GM21737 (cell line): ENCODE measurements at regions not wholly inside any gene's neighbourhood (a gene's known extent, or its start where the extent isn't known, plus 50 kb on each side); places are given as distances from the start of the nearest gene placed in this dataset.

Experiments
- ATAC-seq: cut with Tn5 transposase; IDR thresholded peaks from one replicate; pipeline ENCODE4 v1.9.1; 2021; ENCODE audit warnings: mild to moderate bottlenecking, moderate library complexity; ENCODE audit not compliant: unreplicated experiment

DNA sequence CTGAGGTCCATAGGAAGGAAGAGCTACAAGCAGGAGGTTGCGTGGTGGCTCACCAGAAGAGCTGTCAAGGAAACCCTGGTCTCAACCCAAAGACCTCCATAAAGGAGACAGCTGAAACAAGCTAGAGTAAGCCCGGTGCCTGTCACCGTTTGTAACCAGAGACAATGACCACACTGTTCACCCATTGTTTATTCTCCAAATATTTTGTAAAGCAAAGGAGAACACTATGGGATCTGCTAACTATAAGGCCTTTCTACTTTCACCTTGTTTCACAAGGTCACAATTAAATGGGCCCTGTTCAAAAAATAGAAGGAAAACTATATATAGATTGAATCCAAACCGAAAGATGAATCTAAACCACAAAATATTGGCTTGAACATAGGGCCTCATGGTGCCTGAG lies 128.9 kb upstream of the TPRG1 start:
- ATAC-seq: no peak

- no peak for ATAC-seq
These were observed 122.1 kb upstream of the TPRG1 start for GRCh38 chr3:189049458-189050236.

GRCh38 chr3:189053322-189053721 lies 118.4 kb upstream of the TPRG1 start:
- ATAC-seq: no peak

- no peak for ATAC-seq
These were observed 115.0 kb upstream of the TPRG1 start for GRCh38 chr3:189056646-189057335.

- no peak for ATAC-seq
These were observed 114.4 kb upstream of the TPRG1 start for GRCh38 chr3:189057369-189057768.

DNA sequence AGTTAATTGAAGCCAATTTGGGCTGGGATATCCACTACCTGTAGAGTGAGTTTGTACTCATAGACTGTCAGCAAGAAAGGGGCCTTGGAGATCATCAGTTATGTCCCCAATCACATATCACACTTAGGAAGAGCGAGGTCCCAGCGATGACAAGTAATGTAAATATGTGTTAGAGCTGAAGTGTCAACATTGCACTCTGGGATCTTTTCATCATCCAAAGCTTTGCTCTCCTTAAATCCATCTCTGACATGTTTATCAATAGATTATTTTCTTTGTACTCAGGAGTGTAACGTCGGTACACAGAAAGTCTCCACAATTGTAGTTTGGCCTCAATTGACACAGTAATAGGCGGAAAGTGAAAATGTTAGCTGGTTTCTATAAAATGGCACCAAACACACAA lies 113.7 kb upstream of the TPRG1 start:
- no peak for ATAC-seq

- ATAC-seq: no peak
These were observed 100.8 kb upstream of the TPRG1 start for GRCh38 chr3:189070965-189071364.

GRCh38 chr3:189071446-189071845 lies 100.3 kb upstream of the TPRG1 start:
- no peak for ATAC-seq

- ATAC-seq: no peak
These were observed 95.3 kb upstream of the TPRG1 start for GRCh38 chr3:189076449-189076848.

GRCh38 chr3:189080745-189081144 lies 91.0 kb upstream of the TPRG1 start:
- no peak for ATAC-seq

DNA sequence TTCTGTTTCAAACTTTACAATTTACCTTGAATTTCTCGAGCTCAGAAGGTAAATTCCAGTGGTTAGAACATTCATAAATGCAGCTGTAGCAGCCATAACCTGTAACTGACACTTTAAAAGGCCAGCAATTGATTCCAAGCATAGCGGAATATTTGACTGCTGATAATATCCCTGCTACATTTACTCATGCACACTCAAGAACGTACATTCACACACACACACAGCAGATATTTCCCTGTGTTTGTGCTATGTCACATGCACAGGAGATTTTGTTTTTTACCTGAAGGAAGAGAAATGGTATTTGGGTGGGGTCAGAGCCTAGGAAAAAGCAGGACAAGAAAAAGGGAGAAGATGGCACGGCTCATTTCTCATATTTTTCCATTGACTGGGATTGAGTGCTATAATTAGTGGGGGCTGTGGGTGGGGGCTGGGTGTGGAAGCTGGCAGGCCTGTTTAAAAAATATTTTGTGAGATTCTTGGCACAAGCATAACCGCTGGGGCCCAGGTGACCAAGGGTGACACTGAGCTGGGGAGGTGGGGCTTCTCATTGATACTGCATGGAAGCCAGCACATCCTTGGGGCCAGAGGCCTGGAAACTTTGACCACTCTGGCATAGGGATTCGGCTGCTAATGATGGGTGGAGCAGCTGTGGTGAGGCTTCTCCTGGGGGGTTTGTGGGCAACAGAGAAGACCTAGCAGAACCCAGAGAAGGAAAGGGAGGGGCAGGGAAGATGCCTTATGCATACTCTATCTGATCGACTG lies 88.9 kb upstream of the TPRG1 start:
- ATAC-seq: no peak

DNA sequence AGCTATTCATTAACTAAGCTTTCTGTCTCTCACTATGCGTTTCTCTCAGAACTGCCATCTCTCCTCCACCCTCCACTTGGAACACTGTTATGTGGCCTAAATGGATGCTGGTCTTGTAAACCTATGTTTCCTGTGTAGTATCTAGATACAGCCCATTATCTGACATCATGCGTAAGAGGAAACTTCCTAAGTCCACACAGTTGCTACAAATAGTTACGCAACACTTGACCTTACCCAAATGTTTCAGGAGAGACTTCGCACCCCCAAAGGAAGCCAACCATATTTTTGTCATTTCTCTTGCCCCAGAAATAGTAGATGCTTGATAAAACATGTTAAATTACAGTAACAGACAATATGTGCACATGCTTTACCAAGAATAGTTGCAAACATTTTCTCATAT lies 87.2 kb upstream of the TPRG1 start:
- no peak for ATAC-seq

- no peak for ATAC-seq
These were observed 79.2 kb upstream of the TPRG1 start for GRCh38 chr3:189092547-189092946.

- no peak for ATAC-seq
These were observed 77.2 kb upstream of the TPRG1 start for GRCh38 chr3:189094539-189094938.

GRCh38 chr3:189096092-189096491 lies 75.7 kb upstream of the TPRG1 start:
- ATAC-seq: no peak

GRCh38 chr3:189099031-189099471 lies 72.7 kb upstream of the TPRG1 start:
- no peak for ATAC-seq

- ATAC-seq: no peak
These were observed 72.1 kb upstream of the TPRG1 start for GRCh38 chr3:189099505-189100290.

DNA sequence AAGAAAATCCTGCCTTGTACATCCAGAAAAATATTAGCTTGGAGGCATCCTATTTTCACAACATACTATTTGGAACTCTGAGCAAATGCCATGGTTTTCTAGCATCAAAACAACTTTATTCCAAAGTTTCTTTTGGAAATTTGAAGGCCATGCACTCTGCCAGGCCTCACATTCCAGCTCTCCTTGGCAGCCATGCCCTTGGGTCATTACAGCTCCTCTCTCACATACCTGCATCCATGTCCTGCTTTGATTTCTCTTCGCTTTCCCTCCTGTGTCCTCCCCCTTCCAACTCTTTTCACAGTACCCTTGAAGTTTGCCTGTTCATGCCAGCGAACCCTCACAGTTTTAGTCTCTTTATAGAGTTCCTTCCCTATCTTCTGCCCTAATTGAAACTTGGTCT lies 70.9 kb upstream of the TPRG1 start:
- ATAC-seq: no peak

- no peak for ATAC-seq
These were observed 70.2 kb upstream of the TPRG1 start for GRCh38 chr3:189101594-189101993.

- no peak for ATAC-seq
These were observed 68.6 kb upstream of the TPRG1 start for GRCh38 chr3:189103208-189103607.

- ATAC-seq: no peak
These were observed 63.7 kb upstream of the TPRG1 start for GRCh38 chr3:189108067-189108466.
